GF-D8 (cell line): ENCODE measurements at regions not wholly inside any gene's neighbourhood (a gene's known extent, or its start where the extent isn't known, plus 50 kb on each side); places are given as distances from the start of the nearest gene placed in this dataset.

ENCODE experiments used
- DNase-seq: peaks from one replicate; lab custom pipeline; 2025; lab: John Stamatoyannopoulos, UW

DNA sequence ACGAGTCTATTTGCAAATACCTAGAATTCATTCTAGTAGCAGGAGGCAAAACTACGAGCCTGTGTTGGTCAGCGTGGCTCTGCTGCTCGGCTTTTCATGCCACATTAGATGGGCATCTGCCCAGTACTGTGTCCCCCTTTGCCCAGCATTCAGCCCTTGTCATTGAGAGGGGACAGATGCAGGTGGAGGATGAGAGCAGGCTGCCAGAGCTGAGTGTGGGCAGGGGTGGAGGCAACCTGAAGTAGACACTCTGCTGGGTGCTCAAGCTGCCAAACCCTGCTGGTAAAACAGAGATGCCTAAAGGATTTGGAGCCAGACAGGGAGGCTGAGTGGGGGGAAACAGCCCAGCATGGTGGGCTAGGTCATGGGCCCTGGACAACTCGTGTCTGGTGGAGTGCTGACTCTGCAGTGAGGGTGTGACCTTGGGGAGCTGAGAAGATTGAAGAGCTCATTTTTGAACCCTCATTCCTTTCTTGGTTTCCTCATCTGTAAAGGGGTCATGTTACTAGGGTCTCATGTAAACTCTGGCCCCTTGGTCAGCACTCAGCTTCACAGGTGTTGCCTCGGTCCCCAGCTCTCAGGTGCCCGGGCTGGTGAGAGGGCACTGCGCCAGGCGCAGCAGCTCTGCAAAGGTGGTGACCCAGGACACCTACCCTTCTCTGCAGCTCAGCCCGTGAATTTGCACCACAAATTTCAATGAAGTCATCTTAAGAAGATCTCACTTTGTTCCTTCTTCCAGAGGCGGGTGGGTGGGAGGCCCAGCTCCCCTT, 64.2 kb upstream of the BHLHE23 start:
- DNase-seq: no peak

DNA sequence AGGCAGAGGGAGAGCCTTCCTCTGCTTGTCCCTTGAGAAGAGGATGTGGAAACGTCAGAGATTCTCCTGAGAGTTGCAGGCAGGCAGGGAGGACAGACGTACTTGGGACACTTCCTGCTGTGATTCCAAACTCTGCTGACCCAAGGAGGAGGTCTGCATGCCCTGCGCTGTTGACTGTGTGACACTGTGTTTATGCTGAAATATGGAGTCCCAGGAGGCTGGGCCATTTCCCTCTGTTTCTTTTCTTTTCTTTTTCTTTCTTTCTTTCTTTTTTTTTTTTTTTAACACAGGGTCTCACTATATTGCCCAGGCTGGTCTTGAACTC, 63.5 kb upstream of the BHLHE23 start:
- DNase-seq: no peak

DNA sequence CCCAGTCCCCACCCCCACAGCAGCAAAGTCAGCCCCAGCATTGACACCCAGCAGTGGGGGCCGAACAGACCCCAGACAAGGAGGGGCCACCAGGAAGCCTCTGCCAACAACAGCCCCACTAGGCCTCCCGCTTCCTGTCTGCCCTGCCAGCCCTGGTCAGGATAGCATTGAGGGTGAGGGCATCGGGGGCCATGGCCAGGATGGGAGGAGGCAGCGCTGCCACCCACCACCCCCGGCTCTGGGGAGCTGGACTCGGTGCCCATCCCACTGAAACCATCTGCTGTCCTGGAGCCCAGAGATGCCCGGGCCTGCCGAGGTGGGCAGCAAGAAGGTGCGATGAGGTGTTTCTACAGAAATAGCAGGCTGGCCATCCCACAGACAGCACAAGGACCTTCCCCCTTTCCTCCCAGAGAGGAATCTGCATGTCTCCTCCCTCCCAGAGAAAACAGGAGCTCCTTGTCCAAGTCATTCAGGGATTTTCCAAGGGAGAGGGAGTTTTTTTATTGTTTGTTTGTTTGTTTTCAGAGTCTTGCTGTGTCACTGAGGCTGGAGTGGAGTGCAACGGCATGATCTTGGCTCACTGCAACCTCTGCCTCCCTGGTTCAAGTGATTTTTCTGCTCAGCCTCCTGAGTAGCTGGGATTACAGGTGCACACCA, 62.1 kb upstream of the BHLHE23 start:
- no peak for DNase-seq

DNA sequence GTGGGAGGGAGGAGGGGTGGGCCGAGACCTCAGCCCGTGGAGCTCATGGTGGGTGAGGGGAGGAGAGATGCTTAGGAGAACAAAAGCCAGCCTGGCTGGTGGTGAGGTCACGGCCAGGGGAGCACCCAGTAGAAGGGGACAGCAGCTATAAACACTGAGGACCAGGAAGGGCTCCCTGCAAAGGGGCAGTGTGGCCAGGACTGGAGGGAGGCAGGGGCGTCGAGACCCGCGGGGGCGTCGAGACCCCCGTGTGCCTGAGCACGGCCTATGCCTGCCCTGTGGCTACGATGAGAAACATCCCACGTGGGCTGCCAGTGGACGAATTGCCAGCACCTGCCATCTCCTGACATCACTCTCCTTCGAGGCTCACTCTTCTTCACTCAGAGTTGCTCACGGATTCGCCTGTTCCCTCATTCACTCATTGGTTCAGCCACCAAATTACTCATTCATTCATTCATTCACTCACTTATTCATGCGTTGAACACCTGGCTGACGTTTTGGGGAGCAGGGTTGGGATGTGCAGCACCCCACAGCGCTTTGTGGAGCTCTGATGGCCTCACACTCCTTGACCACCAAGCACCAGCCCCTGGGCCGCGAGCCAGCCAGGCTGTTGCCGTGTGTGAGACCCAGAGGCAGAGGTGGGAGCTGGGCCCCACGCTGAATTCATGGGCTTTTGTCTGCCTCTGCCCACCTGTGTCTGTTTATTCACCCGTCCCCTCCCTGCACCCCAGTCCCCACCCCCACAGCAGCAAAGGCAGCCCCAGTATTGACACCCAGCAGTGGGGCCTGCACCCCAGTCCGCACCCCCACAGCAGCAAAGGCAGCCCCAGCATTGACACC, 61.2 kb upstream of the BHLHE23 start:
- DNase-seq: no peak

DNA sequence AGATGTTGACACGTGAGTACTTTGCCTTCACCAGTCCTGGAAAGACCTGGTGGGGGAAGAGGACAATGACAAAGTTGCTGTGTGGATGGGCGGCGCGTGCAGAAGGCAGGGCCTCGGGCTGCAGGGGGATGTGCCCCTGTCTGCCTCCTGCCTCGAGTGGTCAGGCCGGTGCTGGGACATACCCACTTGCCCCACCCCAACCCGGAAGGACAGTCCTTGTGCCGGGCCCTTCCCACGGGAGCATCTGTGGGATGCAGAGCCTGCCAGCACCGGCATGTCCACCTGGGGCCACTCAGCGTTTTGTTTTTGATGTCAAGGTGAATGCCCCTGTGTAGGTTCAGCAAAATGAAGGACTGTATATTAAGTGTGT, 60.5 kb upstream of the BHLHE23 start:
- DNase-seq: no peak

DNA sequence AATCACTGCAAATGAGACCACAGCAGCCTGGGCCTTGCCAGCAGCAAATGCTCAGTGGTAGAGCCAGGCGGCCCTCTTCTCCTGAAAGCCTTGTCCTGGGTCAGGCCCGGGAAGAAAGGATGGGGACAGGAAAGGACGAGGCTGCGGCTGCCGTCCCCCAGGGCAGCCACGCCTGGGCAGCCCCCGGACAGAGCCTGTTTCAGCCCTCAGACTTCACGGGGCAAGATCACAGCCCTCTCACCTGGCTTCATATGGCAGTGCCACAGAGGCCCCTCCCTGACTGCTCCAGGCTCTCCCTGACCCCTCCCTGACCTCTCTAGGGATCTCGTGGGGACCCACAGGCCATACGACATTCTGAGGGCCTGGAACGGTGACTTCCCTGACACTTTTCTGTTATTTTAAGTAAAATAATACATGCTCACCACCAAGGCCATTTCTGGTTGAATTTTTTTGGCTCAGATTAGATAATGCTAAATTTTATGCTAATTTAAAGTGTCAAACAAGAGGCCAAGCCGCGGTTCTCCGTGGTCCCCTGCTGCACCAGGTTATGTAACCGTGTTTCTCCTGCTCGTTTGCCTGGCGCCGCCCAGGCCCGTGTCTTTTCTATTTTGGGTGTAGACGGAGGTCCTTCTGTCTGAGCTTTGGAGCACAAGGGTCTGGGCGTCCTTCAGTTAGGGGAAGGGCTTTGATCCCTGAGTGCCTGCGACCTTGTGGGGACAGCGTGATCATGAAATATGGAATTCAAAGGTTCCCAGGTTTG, 59.9 kb upstream of the BHLHE23 start:
- DNase-seq: no peak

DNA sequence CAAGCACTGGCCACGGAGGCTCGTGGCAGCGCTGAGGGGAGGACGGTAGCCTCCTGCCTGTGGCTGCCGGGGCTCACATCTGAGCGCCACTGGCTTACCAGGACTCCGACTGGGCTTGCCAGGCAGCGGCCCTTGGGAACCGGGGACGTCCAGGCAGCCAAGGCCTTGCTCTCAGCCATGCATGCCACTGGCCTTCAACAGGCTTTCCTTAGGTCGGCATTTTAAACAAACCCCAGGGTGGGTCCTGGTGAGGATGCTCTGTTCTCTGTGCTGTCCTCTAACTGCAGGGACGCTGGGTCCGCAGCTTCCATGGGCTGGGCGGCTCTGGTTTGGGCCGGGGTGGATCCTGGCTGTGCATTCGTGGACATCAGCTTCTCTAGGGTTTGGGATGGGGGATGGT, 59.1 kb upstream of the BHLHE23 start:
- no peak for DNase-seq

DNA sequence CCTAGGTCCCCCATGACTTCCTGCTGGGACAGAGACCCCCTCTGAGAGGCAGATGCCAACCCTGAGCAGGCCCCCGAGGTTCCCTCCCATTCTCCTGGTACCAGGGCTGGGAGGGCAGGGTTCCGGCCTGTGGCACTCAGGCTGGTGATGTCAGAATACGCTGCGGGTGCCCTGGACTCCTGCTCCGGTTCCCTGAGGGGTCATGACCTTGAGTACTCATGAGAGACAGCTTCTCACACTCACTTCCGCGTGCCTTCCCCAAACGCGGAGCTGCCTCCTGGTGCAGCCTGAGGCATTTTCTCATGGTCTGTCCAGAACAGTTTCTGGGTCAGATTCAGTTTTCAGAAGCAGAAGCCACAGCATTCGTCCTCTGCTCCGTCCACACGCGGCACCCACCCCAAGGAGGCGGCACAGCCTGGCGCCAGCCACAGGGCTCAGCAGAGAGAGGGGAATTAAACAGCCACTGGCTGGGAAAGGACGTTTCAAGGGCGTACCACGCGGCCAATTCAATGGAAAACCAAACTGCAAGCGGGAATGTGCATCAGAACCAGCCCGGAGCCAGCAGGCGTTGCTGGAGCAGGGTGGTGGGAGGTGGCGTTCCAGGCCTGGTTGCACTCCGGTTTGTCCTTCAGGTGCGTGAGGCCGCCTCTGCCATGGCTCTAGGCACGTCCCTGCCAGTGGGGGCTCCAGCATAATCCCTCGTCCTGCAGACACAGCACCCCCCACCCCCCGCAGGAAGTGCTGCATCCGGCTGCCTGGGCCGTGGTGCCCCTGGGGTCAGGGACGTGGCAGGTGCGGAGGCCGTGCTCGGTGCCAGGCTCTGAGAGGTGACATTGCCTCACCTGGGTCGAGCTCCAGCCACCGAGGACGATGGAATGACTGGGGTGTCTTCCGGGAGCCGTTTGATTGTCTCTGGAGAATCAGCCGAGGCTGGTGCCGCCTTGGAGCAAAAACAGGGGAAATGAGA, 58.3 kb upstream of the BHLHE23 start:
- no peak for DNase-seq

DNA sequence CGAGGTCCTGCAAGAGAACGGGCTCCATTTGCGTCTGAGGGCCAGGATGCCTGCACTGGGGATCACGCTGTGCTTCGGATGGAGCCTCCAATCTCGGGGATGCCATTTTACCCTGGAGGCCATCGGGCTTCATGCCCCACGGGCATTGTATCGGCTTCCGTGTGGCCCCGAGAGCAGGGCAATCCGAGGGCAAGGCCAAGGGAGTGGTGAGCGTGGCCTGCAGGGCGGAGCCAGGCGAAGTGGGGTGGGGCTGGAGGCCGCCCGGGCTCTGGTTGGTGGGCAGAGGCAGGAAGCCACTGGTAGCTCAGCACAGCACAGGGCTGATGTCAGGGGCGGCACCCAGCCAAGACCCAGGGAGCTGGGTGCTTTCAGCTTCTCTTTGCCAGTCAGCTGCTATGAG, 57.5 kb upstream of the BHLHE23 start:
- no peak for DNase-seq

DNA sequence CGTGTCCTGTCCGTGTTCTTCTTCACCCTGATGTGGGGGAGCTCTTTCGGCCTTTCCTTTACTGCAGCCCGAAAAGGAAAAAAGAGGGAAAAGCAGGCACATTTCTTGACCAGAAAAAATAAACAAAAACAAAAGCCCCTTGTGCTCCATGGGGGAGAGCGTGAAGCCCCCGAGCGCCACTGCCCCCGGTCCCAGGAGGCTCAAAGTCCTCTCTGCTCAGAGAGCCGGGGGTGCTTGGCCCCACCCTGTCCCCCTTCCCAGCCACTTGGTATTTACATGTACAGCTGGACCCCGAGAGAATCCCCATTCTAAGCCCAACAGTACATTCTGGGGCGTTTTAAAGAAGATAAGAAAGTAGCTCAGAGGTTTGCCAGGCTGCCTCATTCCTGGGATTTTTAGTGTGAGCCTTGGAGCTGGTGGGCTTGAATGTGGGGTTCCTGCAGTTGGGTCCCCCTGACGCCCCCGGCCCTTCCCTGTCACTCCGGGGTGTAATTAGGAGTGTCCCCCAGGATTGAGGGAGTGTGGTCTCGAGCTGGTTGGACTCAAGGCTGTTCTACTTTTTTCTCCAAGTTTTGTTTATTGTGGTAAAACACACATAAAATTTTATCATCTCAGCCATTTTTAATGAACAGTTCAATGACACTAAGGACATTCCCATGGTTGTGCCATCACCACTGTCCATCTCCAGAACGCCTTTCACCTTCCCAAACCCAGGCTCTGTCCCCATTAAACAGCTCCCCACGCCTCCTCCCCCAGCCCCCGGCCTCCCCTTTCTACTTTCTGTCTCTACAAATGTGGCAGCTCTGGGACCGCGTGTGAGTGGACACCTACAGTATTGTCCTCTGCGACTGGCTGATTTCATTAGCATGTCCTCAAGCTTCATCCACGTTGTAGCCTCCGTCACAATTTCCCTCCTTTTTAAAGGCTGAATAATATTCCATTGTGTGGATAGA, 55.7 kb upstream of the BHLHE23 start:
- no peak for DNase-seq

DNA sequence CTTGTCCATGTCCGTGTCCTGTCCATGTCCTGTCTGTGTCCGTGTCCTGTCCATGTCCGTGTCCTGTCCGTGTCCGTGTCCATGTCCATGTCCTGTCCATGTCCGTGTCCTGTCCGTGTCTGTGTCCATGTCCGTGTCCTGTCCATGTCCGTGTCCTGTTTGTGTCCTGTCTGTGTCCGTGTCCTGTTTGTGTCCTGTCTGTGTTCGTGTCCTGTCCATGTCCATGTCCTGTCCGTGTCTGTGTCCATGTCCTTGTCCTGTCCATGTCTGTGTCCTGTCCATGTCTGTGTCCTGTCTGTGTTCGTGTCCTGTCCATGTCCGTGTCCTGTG, 55.0 kb upstream of the BHLHE23 start:
- no peak for DNase-seq

DNA sequence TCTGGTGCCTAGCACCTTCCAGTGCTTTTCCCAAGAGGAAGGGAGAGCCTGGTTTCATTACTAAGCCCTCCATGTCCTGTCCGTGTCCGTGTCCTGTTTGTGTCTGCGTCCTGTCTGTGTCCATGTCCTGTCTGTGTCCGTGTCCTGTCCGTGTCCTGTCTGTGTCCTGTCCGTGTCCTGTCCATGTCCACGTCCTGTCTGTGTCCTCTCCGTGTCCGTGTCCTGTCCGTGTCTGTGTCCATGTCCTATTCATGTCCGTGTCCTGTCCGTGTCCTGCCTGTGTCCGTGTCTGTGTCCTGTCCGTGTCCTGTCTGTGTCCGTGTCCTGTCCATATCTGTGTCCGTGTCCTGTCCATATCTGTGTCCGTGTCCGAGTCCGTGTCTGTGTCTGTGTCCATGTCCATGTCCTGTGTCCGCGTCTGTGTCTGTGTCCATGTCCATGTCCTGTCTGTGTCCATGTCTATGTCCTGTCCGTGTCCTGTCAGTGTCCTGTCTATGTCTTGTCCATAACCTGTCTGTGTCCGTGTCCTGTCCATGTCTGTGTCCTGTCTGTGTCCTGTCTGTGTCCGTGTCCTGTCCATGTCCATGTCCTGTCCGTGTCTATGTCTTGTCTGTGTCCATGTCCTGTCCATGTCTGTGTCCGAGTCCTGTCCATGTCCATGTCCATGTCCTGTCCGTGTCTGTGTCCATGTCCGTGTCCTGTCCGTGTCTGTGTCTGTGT, 54.4 kb upstream of the BHLHE23 start:
- DNase-seq: no peak

DNA sequence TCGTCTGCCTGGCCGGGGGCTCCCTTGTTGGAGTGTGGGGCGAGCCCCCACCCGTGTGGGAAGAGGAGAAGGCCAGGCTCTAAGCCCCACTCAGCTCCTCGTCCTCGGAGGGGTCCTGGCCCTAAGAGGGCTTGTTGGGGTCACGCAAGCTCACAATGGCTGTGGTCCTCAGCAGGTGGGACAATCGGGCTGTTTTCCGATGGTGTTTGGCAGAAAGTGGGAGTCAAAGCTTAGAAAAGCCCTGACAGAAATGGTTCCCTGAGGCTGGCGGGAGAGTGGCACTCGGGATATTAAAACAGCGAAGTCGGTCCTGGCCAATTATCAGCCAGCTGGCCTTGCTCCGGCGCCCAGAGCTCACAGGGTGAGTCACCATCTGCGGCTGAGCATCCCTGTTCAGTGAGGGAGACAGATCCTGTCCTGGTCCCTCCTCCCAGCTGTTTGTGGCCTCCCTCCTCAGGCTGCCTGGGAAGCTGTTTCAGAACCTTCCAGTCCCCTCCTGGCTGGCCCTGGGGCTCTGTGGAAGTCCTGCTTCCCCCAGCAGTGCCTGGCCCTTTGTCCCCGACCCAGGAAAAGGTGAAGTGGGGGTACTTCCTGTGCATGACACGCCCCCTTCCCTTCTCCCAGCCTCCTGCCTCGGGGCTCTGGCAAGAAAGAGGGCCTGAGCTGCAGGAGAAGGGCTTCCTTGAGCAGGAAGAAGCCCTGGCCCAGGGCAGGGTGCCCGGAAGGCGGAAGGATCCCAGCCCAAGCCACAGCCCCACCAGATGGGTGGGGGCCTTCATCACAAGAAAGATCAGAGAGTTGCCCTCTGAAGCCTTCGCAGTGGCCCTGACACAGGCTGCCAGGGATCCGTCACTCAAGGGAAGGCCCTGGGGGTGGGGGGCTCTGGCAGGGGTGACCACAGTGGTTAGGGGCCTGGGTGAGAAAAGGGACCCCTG, 53.6 kb upstream of the BHLHE23 start:
- no peak for DNase-seq

DNA sequence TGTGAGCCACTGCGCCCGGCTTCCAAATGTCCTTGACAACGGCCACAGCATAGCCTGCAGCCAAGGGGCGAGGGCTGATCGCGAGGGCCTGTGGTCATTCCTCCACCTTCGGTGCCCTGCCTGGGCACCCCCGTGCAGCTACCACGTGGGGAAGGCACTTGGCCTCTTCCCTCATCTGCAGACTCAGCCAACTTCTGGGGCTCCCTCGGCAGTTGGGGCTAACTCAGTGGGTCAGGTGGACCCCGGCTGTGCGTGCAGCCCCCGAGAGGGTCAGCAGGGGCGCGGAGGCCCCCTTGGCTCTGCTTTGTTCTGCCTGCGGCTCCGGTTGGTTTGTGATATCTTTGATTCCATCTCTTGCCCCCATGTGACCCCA, 52.9 kb upstream of the BHLHE23 start:
- no peak for DNase-seq

DNA sequence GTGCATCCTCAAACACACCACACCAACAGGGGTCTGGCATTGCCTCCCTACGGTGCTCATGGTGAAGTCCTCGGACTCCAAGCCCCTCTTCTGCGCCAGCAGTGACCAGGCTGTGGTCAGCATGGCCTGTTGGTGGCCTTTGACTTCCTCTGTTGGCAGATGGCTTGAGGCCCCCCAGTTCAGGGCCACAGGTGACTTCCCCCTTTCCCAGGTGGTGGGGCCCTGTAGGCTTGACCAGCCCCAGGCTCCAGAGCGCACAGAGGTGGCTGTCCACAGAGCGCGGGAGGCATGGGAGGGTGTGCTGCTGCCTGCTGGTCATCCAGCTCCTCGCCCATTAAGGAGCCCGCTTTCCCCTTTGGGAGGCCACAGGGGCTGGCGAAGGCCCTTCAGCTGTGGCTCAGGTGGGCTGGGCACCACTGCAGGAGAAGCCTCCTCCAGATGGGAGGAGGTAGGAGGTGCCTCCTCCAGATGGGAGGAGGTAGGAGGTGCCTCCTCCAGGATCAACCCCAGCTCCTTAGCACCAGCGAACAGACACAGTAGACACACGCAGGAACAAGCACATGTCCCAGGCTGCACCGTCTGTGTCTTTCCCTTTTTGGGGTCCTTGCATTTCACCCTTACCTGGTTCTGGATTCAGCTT, 52.1 kb upstream of the BHLHE23 start:
- no peak for DNase-seq

DNA sequence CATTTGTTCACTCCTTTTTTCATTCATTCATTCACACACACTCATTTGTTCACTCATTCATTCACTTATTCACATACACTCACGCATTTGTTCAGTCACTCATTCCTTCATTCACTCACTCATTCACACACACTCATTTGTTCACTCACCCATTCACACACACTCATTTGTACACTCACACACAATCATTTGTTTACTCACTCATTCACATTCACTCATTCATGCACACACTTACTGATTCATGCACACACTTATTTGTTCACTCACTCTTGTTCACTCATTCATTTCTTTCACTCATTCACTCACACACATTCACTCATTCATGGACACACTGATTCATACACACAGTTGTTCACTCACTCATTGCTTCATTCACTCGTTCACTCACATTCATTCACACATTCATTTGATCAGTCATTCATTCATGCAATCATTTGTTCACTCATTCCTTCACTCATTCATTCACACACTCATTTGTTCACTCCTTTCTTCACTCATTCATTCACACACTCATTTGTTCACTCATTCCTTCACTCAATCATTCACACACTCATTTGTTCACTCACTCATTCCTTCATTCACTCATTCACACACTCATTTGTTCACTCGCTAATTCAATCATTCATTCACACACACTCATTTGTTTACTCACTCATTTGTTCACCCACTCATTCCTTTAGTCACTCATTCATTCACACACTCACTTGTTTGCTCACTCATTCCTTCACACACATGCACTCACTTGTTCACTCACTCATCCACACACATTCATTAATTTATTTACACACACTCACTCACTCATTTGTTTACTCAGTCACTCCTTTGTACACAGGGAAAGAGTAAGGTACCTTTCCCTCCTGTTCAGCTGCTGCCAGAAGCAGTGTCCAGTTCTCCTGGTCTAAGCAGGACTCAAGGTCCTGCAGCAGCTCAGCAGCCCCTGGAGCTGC, 50.7 kb upstream of the BHLHE23 start:
- DNase-seq: no peak
